Spleen (tissue), 7 donors: ENCODE measurements at regions not wholly inside any gene's neighbourhood (a gene's known extent, or its start where the extent isn't known, plus 50 kb on each side); places are given as distances from the start of the nearest gene placed in this dataset.

Experiments
- CTCF ChIP-seq, 11 experiments: fragments of 200-600 bp in 7 of 11; fragments of 450-650 bp in 4 of 11; sonication (generic) in 4 of 11; IDR thresholded peaks in 8 of 11; conservative IDR thresholded peaks in 3 of 11; 1 replicate in 7 of 11; 2 replicates in 4 of 11; pipeline versions ENCODE4 v1.4.0 to v1.8.0; 2016 to 2021; ENCODE audit warnings: antibody characterized with exemption in 11 of 11, inconsistent platforms in 4 of 11, mild to moderate bottlenecking in 1 of 11
- POLR2A ChIP-seq, 3 donors: fragments of 450-650 bp; IDR thresholded peaks; one replicate each; pipeline ENCODE4 v1.5.1; 2017; ENCODE audit warnings: antibody characterized with exemption in 3 of 3, mild to moderate bottlenecking in 1 of 3
- POLR2AphosphoS5 ChIP-seq, 3 donors: sonication (generic); formaldehyde crosslinking; IDR thresholded peaks; one replicate each; pipeline ENCODE4 v1.5.1; 2017; ENCODE audit warnings: antibody characterized with exemption in 3 of 3
- donor health status: DM: no; HTN: no; CAD: no; lungs with moderate emphysema.
- donor health status: DM: no; HTN: no; CAD: no.
- donor health status: DM: no; HTN: no; CAD: no.

- no peak for TF ChIP-seq CTCF (IDR thresholded peaks at IDR 0.05 in 8 of 11, conservative IDR thresholded peaks at IDR 0.05 in 3 of 11)
- no peak for TF ChIP-seq POLR2AphosphoS5 (IDR thresholded peaks at IDR 0.05)
- no peak for TF ChIP-seq POLR2A (IDR thresholded peaks at IDR 0.05)
Measured at GRCh38 chr4:27141530-27141929, 280.9 kb downstream of the STIM2 start.
